GM18867 (cell line): ENCODE measurements at regions not wholly inside any gene's neighbourhood (a gene's known extent, or its start where the extent isn't known, plus 50 kb on each side); places are given as distances from the start of the nearest gene placed in this dataset.

Source experiments
- ATAC-seq: cut with Tn5 transposase; IDR thresholded peaks from one replicate; pipeline ENCODE4 v1.9.1; 2021; ENCODE audit warnings: mild to moderate bottlenecking, moderate library complexity; ENCODE audit not compliant: unreplicated experiment

DNA sequence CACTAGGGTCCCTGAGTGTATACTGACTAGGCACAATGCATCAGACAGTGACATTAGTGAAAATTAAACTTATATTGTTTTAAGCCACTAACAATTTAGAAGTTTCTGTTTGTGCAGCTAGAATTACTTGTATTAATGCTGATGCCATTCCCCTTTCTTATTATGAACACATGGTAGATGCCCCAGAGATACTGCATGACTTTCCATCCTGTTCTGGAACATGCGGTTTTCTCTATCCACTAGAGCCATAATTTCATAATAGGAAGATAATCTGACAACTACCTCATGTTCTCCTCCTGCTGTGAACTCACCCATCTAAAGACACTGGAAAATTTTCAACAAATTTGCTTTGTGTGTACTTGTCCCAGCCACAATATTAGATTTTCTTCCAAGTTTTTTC lies 1256.4 kb downstream of the FAM181B start:
- ATAC-seq: no peak

DNA sequence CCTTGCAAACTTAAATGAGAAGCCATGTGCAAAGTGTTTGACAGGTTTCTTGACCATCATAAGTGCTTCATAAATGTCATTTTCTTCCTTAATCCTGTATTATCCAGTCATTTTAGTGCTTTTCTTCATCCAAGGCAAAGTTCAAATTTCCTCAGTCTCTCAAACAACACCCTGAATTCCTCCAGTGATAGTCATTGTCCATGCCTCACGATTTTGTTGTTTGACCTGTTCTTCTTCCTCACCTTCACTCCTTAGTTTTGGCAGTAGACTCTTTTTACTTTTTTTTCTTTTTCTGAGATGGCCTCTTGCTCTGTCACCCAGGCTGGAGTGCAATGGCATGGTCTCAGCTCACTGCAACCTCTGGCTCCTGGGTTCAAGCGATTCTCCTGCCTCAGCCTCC lies 1257.3 kb downstream of the FAM181B start:
- no peak for ATAC-seq

DNA sequence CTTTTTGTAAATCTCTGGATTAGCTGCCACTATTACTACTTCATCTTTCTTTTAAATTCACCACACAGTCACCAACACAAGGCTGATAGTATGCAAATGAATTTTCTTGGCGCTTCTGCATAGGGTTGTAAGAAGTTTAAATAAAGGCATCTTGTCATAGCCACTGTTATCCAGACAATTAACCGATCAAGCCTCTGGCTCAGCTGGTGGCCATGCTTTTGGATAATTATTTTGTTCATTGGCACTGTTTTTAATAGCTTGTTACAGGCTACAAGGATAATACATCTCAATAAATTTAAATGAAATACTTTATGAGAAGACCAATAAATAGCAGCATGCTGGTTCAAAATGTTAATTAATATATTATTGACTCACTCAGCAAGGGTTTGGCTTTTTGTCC lies 1261.0 kb downstream of the FAM181B start:
- ATAC-seq: no peak

DNA sequence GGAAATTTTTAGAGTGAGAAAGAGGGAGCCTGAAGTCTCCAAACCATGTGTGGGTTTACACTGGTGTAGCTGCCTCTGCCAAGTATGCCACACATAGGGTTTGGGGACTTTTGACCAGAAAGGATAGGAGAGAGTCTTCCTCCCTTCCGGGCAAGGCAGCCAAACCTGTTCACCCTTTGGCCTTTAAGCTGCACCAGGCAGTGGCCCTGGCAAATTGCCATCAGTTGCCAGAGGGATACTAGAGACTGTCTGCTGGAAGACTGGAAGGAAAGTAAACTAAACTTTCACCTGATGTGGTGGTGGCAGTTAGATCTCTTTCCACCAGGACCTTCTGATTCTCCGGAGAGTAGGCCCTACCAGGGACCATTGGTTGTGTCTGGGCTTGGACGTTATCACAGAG lies 1263.2 kb downstream of the FAM181B start:
- no peak for ATAC-seq

DNA sequence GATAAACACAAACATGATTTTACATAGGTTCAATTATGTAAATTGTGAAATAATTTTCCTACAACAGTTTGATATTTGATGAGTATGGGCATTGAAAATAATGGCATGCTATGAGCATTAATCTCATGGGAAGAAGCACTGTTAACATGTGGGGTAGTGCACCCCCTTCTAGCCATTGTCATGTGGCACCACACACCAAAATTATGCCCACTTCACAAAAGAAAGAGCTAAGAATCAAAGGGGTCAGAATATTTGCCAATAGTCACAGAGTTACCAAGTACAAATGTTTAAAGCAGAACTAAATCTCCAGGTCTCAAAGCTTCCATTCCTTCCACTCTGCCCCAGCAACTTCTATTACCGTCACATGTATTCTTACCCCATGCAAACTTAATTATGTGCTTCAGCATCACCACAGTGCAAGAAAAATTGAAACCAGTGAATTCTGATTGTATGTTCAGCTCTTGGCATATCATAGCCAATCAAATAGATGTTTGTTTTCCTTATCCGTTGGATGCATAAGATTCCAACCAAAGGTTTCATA lies 1273.8 kb downstream of the FAM181B start:
- no peak for ATAC-seq

DNA sequence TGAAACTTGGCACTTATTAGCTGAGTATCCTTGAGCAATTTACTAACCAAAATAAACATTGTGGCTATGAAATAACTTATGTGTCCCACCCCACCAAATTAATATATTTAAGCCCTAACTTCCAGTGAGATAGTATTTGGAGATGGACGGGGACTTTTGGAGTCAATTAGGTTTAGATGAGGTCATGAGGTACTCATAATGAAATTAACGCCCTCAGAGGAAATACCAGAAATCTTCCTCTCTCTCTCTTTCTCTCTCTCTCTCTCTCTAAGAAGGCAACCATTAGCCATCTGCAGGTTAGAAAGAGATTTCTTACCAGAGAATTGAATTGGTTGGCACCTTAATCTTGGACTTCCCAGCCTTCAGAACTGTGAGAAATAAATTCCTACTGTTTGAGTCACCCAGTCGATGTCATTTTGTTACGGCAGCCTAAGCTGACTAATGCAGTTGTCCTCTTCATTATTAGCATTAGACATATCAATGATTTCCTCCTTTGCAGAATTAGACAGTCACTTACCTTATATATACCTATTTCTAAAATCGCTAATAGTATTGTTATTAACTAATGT lies 1284.0 kb downstream of the FAM181B start:
- ATAC-seq: no peak

DNA sequence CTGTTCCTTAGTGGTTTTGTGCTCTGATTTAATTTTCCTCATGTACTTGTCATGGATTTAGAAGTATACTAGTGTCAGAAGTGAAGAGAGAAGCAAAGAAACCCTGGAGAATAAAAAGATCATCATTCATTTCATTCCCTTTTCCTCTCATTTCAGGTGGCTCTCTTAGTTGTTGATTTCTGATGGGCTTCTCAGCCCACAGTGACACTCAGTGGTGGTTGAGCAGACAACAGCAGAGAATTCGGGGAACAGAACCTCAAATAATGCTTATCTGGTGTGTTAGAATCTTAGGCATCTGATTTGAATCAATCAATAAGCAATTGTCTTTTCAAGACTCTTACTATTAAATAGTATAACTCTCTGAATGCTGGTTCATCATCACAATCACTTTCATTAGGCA lies 1289.4 kb downstream of the FAM181B start:
- ATAC-seq: no peak

DNA sequence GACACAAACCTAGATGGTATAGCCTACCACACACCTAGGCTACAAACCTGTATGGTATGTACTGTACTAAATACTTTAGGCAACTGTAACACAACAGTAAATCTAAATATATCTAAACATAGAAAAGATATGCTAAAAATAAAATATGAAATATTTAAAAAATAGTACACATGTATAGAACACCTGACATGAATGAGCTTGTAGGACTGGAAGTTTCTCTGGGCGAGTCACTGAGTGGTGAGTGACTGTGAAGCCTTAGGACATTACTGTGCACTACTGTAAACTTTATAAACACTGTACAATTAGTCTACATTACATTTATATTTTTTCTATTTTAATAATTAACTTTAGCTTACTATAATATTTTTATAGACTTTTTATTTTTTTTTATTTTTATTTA lies 1301.3 kb downstream of the FAM181B start:
- no peak for ATAC-seq

DNA sequence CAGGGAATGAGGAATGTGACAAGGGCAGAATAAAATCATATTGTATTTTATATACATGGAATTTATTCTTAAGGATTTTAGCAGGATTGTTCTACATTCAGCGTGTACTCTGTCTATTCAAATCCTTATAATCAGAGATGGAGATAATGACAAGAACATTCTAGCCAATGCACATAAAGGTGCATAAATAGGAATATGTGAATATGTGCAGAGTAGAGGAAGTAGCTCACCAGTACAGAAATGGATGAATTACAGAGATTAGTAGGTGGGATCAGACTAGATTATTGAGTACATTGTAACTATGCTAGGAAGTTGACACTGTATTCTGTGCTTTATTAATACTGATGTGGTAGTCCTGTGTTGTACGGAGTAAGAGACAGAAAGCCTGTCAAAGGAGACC lies 1308.8 kb downstream of the FAM181B start:
- ATAC-seq: no peak

DNA sequence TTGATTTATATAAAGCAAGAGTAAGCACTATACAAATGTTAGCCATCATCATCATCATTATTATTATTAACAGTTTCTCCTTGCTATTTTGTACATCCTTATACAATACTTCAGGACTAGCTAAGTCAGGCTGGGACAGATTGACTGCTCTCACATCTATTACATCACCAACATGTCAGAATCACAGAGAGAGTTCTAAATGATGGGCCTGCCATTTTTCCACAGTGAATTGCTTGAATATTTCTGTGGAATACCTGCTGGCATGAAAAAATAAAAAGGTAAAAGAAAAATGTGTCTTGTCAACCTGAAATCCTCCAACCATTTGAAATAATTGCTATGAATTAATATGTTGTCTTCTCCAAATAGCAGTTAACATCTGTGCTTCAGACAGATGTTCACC lies 1311.3 kb downstream of the FAM181B start:
- ATAC-seq: no peak

DNA sequence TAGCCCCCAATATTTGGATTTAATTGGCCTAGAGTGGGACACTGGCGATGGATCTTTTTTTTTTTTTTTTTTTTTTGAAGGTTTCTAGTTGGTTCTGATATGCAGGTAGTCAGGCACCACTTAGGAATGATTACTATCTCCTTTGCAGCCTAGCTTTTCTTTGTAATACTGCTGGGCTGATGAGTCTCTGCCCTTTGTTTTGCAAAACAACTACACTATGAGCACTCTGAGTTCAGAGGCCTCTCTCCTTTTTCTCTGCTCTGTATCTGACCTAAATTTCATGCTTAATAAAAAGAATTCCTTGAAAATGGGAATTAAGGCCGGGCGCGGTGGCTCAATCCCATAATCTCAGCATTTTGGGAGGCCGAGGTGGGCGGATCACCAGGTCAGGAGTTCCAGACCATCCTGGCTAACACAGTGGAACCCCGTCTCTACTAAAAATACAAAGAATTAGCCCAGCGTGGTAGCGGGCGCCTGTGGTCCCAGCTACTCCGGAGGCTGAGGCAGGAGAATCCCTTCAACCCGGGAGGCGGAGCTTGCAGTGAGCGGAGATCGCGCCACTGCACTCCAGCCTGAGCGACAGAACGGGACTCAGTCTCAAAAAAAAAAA lies 1312.3 kb downstream of the FAM181B start:
- no peak for ATAC-seq

DNA sequence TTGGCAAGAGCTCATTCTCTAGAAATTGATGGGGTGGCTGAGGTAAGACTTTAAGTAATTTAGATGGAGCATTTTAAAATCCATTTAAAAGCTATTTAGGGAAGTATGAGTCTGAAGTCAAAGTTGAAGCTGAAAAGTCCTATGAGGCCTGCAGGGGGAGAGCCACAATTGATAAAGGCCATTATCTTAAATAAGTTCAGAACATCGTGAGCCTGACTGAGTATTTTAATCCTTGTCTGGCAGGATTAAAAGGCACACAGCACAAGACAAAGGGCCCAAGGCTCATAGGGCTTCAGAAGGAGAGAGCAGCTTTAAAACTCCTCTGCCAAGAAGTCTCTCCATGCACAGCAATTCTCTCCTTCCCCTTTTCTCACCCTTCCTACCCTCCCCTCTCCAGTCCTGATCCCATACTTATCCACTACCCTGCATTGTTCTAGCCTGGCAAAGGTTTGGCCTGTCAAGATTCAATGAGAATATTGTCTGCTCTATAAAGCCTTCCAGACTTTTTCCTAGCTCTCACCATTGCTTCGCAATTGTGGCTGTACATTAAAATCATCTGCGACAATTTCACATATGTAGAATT lies 1312.9 kb downstream of the FAM181B start:
- ATAC-seq: no peak

DNA sequence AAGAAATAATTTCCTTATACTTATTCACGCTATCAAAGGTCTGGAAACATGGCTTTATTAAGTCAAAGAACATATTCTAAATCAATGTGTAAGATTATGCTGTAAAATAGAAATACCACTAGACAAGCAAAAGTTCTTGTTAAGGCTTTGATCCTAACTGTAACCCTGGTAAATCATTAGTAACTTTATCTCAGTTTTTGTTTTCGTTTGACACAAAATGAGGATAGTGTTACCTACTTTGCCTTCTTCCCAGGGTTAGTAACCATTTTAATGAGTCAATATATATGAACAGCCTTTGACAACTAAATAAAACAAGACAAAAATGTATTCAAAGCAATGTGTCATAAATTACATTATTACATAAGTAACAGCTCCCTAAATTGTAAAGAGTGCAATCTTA lies 1336.3 kb downstream of the FAM181B start:
- ATAC-seq: no peak

DNA sequence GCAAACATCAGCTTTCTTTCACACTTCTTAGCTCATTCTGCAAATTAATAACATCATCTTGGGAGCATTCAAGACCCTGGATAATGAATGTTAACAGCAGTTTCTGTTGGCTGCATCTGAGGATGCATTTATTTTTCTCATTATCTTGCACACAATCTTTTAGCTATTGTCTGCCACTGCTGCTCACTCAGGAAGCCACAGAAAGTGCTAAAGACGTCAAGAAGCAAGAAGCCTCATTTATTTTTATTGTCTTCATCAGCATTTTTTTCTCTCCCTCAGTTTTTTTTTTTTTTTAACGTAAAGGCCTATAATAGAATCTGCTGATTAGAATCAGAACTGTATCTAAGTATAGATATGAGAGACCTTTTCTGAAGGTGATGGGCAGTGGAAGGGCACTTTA lies 1339.4 kb downstream of the FAM181B start:
- no peak for ATAC-seq

DNA sequence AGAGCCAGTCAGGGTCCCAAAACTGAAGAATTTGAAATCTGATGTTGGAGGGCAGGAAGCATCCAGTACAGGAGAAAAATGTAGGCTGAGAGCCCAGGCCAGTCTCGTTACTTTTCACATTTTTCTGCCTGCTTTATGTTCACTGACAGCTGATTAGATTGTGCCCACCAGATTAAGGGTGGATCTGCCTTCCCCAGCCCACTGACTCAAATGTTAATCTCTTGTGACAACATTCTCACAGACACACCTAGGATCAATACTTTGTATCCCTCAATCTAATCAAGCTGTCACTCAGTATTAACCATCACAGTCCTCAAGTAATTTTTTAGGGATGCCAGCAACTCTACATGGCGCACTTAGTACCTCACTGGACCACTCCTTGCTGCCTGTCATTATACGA lies 1345.3 kb downstream of the FAM181B start:
- no peak for ATAC-seq

DNA sequence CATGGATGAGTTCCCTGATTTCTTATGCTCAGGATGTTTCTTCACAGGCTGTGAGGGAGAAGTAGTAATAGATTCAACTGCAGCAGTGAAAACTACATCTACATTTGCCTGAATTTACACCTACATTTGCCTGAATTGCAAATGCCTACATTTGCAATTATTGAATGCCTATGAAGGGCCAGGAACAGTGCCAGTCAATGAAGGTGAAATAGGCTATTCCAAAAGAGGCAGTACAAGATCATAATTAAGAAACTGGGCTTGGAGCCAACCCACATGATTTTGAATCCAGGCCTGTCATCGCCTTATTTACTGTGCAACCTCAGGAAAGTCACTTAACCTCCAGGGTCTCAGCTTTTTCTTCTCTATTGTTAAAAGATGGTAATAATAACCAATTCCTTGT lies 1353.3 kb downstream of the FAM181B start:
- no peak for ATAC-seq

DNA sequence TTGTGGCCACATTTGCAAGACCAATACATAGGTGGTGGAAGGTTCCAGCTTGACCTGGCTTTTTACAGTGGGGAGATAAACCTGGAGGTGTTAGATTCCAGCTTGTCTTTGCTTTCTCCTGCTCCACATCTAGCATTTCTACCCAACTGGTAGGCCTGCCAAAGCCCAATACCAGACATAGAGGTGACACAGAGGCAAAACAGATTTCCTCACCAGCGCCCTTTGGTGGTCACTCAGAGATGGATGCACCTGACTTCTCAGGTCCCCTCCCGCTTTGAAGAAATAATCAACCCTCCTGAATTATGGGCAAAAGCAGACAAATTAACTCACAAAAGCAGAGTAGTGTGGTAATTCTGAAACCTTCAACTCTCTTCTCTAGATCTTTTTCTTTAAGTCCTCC lies 1356.2 kb downstream of the FAM181B start:
- ATAC-seq: no peak

DNA sequence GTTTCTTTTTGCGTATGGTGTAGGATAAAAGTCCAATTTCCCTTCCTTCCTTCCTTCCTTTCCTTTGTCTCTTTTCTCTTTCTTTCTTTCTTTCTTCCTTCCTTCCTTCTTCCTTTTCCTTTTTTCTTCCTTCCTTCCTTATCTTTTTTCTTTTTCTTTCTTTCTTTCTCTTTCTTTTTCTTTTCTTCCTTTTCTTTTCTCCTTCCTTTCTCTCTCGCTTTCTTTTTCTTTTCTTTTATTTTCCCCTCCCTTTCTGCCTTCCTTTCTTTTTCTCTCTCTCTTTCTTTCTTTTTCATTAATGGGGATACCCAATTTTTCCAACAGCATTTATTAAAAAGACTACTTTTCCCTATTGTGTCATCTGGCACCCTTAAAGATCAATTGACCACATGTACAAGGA lies 1359.7 kb downstream of the FAM181B start:
- no peak for ATAC-seq

DNA sequence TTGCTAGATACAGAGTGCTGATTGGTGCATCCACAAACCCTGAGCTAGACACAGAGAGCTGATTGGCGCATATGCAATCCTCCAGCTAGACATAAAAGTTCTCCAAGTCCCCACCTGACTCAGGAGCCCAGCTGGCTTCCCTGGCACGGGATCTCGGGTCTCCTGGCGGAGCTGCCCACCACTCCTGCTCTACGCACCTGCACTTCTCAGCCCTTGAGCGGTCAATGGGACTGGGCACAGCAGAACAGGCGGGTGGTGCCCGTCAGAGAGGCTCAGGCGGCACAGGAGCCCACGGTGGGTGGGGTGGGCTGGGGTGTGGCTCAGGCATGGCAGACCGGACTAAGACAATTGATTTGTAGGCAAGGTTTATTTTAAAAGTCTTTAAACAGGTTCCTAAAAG lies 1365.5 kb downstream of the FAM181B start:
- ATAC-seq: no peak

DNA sequence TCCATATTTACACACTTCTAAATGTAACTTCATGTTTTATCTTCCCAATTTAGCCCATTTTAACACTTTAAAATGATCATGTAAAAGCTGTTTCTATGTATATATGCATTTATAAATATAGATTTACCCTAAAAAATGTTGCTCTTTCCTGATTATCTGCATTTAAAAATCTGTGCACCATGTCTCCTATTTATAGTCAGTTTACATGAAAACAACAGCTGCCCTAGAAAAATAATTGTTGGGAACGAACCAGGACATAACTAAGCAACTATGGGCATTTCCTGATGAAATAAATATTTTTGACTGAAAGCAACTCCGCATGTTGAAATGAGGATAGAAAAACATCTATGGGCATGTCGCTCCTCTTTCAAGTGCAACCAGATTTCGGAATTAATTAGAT lies 1368.2 kb downstream of the FAM181B start:
- ATAC-seq: no peak

DNA sequence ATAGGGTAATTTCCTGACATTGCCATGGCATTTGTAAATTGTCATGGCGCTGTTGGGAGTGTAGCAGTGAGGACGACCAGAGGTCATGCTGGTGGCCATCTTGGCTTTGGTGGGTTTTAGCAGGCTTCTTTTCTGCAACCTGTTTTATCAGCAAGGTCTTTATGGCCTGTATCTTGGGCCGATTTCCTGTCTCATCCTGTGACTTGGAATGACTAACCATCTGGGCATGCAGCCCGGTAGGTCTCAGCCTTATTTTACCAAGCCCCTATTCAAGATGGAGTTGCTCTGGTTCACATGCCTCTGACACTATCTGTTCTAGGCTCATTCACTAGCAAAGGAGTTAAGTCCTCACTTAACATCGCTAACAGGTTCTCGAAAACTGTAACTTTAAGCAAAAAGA lies 1374.2 kb downstream of the FAM181B start:
- ATAC-seq: no peak

DNA sequence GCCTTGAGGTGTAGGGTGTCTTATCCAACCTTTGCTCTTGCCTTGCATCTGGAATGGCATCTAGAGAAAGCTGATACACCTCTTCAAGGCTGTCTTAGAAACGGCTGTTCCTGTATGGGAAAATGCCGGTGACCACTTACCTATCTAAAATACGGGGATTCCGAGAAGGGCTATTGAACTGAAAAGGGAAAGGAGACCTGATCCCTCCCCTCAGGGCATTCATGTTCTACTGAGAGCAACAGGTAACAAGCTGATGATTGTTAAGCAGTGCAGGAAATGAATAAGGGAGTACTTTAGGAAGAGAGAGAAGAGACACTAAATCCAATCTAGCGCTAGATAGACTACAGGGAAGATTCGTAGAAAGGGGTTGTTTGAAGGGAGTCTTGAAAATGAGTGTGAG lies 1388.1 kb downstream of the FAM181B start:
- ATAC-seq: no peak

DNA sequence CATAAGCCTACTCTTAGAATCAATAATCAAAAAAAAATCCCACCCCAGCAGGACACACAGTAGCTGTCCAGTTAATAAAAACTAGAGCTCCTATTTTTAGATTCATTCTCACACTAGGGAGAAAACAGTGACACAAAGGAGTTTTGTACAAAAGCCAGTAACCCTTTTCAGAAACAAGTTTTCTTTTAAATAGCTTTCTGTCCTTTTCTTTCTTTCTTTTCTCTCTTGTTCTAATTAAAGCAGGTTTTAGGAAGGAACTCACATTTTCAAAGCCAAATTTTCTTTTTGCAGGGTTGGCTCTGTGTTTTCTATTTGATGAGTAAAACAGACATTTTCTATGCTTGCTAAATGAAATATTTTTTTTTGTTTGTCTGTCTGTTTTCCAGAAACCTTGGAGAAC lies 1390.7 kb downstream of the FAM181B start:
- no peak for ATAC-seq
